K562 (cell line): ENCODE measurements at regions not wholly inside any gene's neighbourhood (a gene's known extent, or its start where the extent isn't known, plus 50 kb on each side); places are given as distances from the start of the nearest gene placed in this dataset.

Experiments
- BRD9 ChIP-seq: fragments of 450-650 bp; IDR thresholded peaks from 2 replicates; pipeline ENCODE4 v1.6.1; 2018; ENCODE audit warnings: low read depth; ENCODE audit not compliant: partially characterized antibody
- CBFB ChIP-seq: sonication (generic); formaldehyde crosslinking; IDR thresholded peaks from 2 replicates; pipeline ENCODE4 v1.4.0; 2020; ENCODE audit warnings: mild to moderate bottlenecking, missing genetic modification reagents
- ETV6 ChIP-seq, 3 experiments: fragments of 150-350 bp in 1 of 3; sonication (generic) in 1 of 3; formaldehyde crosslinking in 1 of 3; IDR thresholded peaks; 2 replicates each; pipeline versions ENCODE4 v1.6.1 to v1.8.0; 2014 to 2022; ENCODE audit warnings: borderline replicate concordance in 2 of 3, low read depth in 2 of 3, antibody characterized with exemption in 1 of 3, low read length in 1 of 3, mild to moderate bottlenecking in 1 of 3, missing genetic modification reagents in 1 of 3
- HMGN3 ChIP-seq: IDR thresholded peaks from 2 replicates; pipeline ENCODE4 v1.6.1; 2011; ENCODE audit warnings: borderline replicate concordance, low read depth, mild to moderate bottlenecking, mixed read lengths, low read length; ENCODE audit not compliant: insufficient read length; ENCODE audit errors: extremely low read depth
- NR4A1 ChIP-seq, 2 experiments: fragments of 250-450 bp in 1 of 2; fragments of 450-650 bp in 1 of 2; sonication (Bioruptor Pico) in 1 of 2; IDR thresholded peaks; 2 replicates each; pipeline versions ENCODE4 v1.4.0 to v1.6.1; 2016 to 2020; ENCODE audit warnings: mild to moderate bottlenecking in 2 of 2, missing compliant biosample characterization in 1 of 2, missing genetic modification characterization in 1 of 2, moderate library complexity in 1 of 2
- ZBTB9 ChIP-seq: fragments of 450-650 bp; formaldehyde crosslinking; IDR thresholded peaks from 2 replicates; pipeline ENCODE4 v1.4.0; 2020; ENCODE audit warnings: mild to moderate bottlenecking, moderate library complexity
- ZMIZ1 ChIP-seq, 2 experiments: fragments of 150-350 bp in 1 of 2; IDR thresholded peaks; 2 replicates each; pipeline ENCODE4 v1.6.1; 2012 to 2016; ENCODE audit warnings: low read depth in 2 of 2, low read length in 2 of 2, mild to moderate bottlenecking in 1 of 2, moderate library complexity in 1 of 2

- TF ChIP-seq BRD9 (no peak), ZMIZ1 (IDR thresholded peaks at IDR 0.05; ENCODE audit: low read depth in 2 of 2, low read length in 2 of 2) (no peak), CBFB (CRISPR knock-in tag) (no peak), ZBTB9 (no peak), ETV6 (IDR thresholded peaks at IDR 0.05; ENCODE audit: borderline replicate concordance in 1 of 2, low read depth in 2 of 2, low read length in 1 of 2) (no peak), ETV6 (CRISPR knock-in tag; IDR thresholded peaks at IDR 0.05; ENCODE audit: borderline replicate concordance) (no peak), HMGN3 (no peak), NR4A1 (CRISPR knock-in tag; IDR thresholded peaks at IDR 0.05) (no peak), NR4A1 (tag; IDR thresholded peaks at IDR 0.05) (no peak)
Observed at GRCh38 chr1:221648201-221648600, 93.7 kb downstream of the DUSP10 start (continued).
